ENCODE measurements at regions not wholly inside any gene's neighbourhood (a gene's known extent, or its start where the extent isn't known, plus 50 kb on each side); places are given as distances from the start of the nearest gene placed in this dataset.
"Not testable (repeated sequence)": the region's sequence is repeated elsewhere in the genome, so short reads cannot be mapped to it uniquely, and the experiment has no call there.

- Histone ChIP-seq H3K79me1 (ENCODE audit: low read length) (no peaks in the 10 kb centered on the region), H3K27ac (ENCODE audit: low read depth, low read length) (no peak overlapping the region), H2AFZ (ENCODE audit: insufficient read depth, low read length, poor library complexity) (no peak overlapping the region), H4K91ac (ENCODE audit: low read depth, low read length) (no peak overlapping the region), H2AK5ac (ENCODE audit: low read length) (no peak overlapping the region), H2BK12ac (ENCODE audit: low read length) (no peak overlapping the region), H3K4me2 (ENCODE audit: low read length) (no peak overlapping the region), H3K36me3 (ENCODE audit: control insufficient read depth in 1 of 2, insufficient read depth in 2 of 2, low read length in 2 of 2) (no peaks in the 10 kb centered on the region), H3K4me3 (ENCODE audit: low read depth, low read length) (no peak overlapping the region), H2BK120ac (ENCODE audit: insufficient read depth, low read length, poor library complexity) (no peak overlapping the region), H3K9me3 (ENCODE audit: insufficient read depth, low read depth, low read length) (no peaks in the 10 kb centered on the region), H3K18ac (ENCODE audit: low read length) (no peak overlapping the region), H3K79me2 (ENCODE audit: control insufficient read depth, insufficient read depth, low read length, poor library complexity) (no peaks in the 10 kb centered on the region), H3K9ac (ENCODE audit: low read length) (no peak overlapping the region), H3K27me3 (ENCODE audit: insufficient read depth, low read length) (no peaks in the 10 kb centered on the region), H3K14ac (ENCODE audit: low read length) (no peak overlapping the region), H4K12ac (ENCODE audit: low read depth, low read length) (no peak overlapping the region), H3K4me1 (ENCODE audit: control insufficient read depth in 1 of 2, insufficient read depth in 2 of 2, low read length in 2 of 2) (no peaks in the 10 kb centered on the region), H4K8ac (ENCODE audit: low read depth, low read length) (no peak overlapping the region), H2BK5ac (ENCODE audit: low read depth, low read length, poor library complexity) (no peak overlapping the region), H3K23ac (ENCODE audit: low read length) (no peak overlapping the region), H3K4ac (ENCODE audit: low read depth, low read length) (no peak overlapping the region)
- DNase-seq, result no peak
Observed at GRCh38 chr7:114180556-114181266, 233.9 kb upstream of the FOXP2 start.

GRCh38 chr7:114175125-114175524 is 239.5 kb upstream of the FOXP2 start:
- no CpG with 5 or more reads among the region's 4 CpGs for WGBS (ENCODE audit: extremely low coverage, insufficient coverage, insufficient read length)
- Histone ChIP-seq H3K36me3 (ENCODE audit: control insufficient read depth in 1 of 2, insufficient read depth in 2 of 2, low read length in 2 of 2) (no peaks in the 10 kb centered on the region), H3K4me1 (ENCODE audit: control insufficient read depth in 1 of 2, insufficient read depth in 2 of 2, low read length in 2 of 2) (no peaks in the 10 kb centered on the region), H2BK5ac (ENCODE audit: low read depth, low read length, poor library complexity) (no peak overlapping the region), H2AK5ac (ENCODE audit: low read length) (no peak overlapping the region), H2BK120ac (ENCODE audit: insufficient read depth, low read length, poor library complexity) (no peak overlapping the region), H3K27me3 (ENCODE audit: insufficient read depth, low read length) (no peaks in the 10 kb centered on the region), H3K9me3 (ENCODE audit: insufficient read depth, low read depth, low read length) (no peaks in the 10 kb centered on the region), H3K4ac (ENCODE audit: low read depth, low read length) (no peak overlapping the region), H3K4me3 (ENCODE audit: low read depth, low read length) (no peak overlapping the region), H3K9ac (ENCODE audit: low read length) (no peak overlapping the region), H2BK12ac (ENCODE audit: low read length) (no peak overlapping the region), H3K79me2 (ENCODE audit: control insufficient read depth, insufficient read depth, low read length, poor library complexity) (no peaks in the 10 kb centered on the region), H3K23ac (ENCODE audit: low read length) (no peak overlapping the region), H2AFZ (ENCODE audit: insufficient read depth, low read length, poor library complexity) (no peak overlapping the region), H4K12ac (ENCODE audit: low read depth, low read length) (no peak overlapping the region), H3K27ac (ENCODE audit: low read depth, low read length) (no peak overlapping the region), H3K18ac (ENCODE audit: low read length) (no peak overlapping the region), H3K14ac (ENCODE audit: low read length) (no peak overlapping the region), H3K4me2 (ENCODE audit: low read length) (no peak overlapping the region), H4K8ac (ENCODE audit: low read depth, low read length) (no peak overlapping the region), H3K79me1 (ENCODE audit: low read length) (no peaks in the 10 kb centered on the region), H4K91ac (ENCODE audit: low read depth, low read length) (no peak overlapping the region)
- DNase-seq, result peak in 1 of 2 donors; percentile 22

- H3K4ac ChIP-seq (ENCODE audit: low read depth, low read length), result no peak overlapping the region
- H2BK12ac ChIP-seq (ENCODE audit: low read length), result no peak overlapping the region
- H3K9me3 ChIP-seq (ENCODE audit: insufficient read depth, low read depth, low read length), result no peaks in the 10 kb centered on the region
- H3K4me2 ChIP-seq (ENCODE audit: low read length), result no peak overlapping the region
- H3K4me1 ChIP-seq (ENCODE audit: control insufficient read depth in 1 of 2, insufficient read depth in 2 of 2, low read length in 2 of 2), result no peaks in the 10 kb centered on the region
- H3K27me3 ChIP-seq (ENCODE audit: insufficient read depth, low read length), result no peaks in the 10 kb centered on the region
- no peak overlapping the region for H3K9ac ChIP-seq (ENCODE audit: low read length)
- H4K12ac ChIP-seq (ENCODE audit: low read depth, low read length), result no peak overlapping the region
- H4K91ac ChIP-seq (ENCODE audit: low read depth, low read length), result no peak overlapping the region
- H3K18ac ChIP-seq (ENCODE audit: low read length), result no peak overlapping the region
- H3K79me2 ChIP-seq (ENCODE audit: control insufficient read depth, insufficient read depth, low read length, poor library complexity), result no peaks in the 10 kb centered on the region
- H3K4me3 ChIP-seq (ENCODE audit: low read depth, low read length), result no peak overlapping the region
- H4K8ac ChIP-seq (ENCODE audit: low read depth, low read length), result no peak overlapping the region
- no peak overlapping the region for H3K27ac ChIP-seq (ENCODE audit: low read depth, low read length)
- no peak overlapping the region for H3K14ac ChIP-seq (ENCODE audit: low read length)
- WGBS (ENCODE audit: extremely low coverage, insufficient coverage, insufficient read length), result no CpG with 5 or more reads among the region's 3 CpGs
- no peak for DNase-seq
- H3K36me3 ChIP-seq (ENCODE audit: control insufficient read depth in 1 of 2, insufficient read depth in 2 of 2, low read length in 2 of 2), result no peaks in the 10 kb centered on the region
- no peak overlapping the region for H2BK120ac ChIP-seq (ENCODE audit: insufficient read depth, low read length, poor library complexity)
- H2AFZ ChIP-seq (ENCODE audit: insufficient read depth, low read length, poor library complexity), result no peak overlapping the region
- H3K79me1 ChIP-seq (ENCODE audit: low read length), result no peaks in the 10 kb centered on the region
- H2BK5ac ChIP-seq (ENCODE audit: low read depth, low read length, poor library complexity), result no peak overlapping the region
- no peak overlapping the region for H2AK5ac ChIP-seq (ENCODE audit: low read length)
- no peak overlapping the region for H3K23ac ChIP-seq (ENCODE audit: low read length)
Observed at GRCh38 chr7:114173170-114173890, 241.3 kb upstream of the FOXP2 start.

- not testable (repeated sequence) for DNase-seq; H3K14ac ChIP-seq (ENCODE audit: low read length); H3K9ac ChIP-seq (ENCODE audit: low read length); H4K12ac ChIP-seq (ENCODE audit: low read depth, low read length); H3K27me3 ChIP-seq (ENCODE audit: insufficient read depth, low read length); H4K8ac ChIP-seq (ENCODE audit: low read depth, low read length); H3K18ac ChIP-seq (ENCODE audit: low read length); H4K91ac ChIP-seq (ENCODE audit: low read depth, low read length); H3K4ac ChIP-seq (ENCODE audit: low read depth, low read length); H3K4me1 ChIP-seq (ENCODE audit: control insufficient read depth in 1 of 2, insufficient read depth in 2 of 2, low read length in 2 of 2); H2BK120ac ChIP-seq (ENCODE audit: insufficient read depth, low read length, poor library complexity); H3K79me2 ChIP-seq (ENCODE audit: control insufficient read depth, insufficient read depth, low read length, poor library complexity); H2BK5ac ChIP-seq (ENCODE audit: low read depth, low read length, poor library complexity); H3K4me2 ChIP-seq (ENCODE audit: low read length); H3K23ac ChIP-seq (ENCODE audit: low read length); H3K27ac ChIP-seq (ENCODE audit: low read depth, low read length); H3K9me3 ChIP-seq (ENCODE audit: insufficient read depth, low read depth, low read length); H2BK12ac ChIP-seq (ENCODE audit: low read length); H2AK5ac ChIP-seq (ENCODE audit: low read length); H2AFZ ChIP-seq (ENCODE audit: insufficient read depth, low read length, poor library complexity); H3K79me1 ChIP-seq (ENCODE audit: low read length); H3K36me3 ChIP-seq (ENCODE audit: control insufficient read depth in 1 of 2, insufficient read depth in 2 of 2, low read length in 2 of 2); H3K4me3 ChIP-seq (ENCODE audit: low read depth, low read length)
- WGBS (ENCODE audit: extremely low coverage, insufficient coverage, insufficient read length), result no CpG with 5 or more reads among the region's 2 CpGs
Observed at GRCh38 chr7:114169389-114169788, 245.2 kb upstream of the FOXP2 start.
